Cardiac muscle cell (in vitro differentiated cells and primary cell): ENCODE measurements at regions not wholly inside any gene's neighbourhood (a gene's known extent, or its start where the extent isn't known, plus 50 kb on each side); places are given as distances from the start of the nearest gene placed in this dataset.

Source experiments
- DNase-seq, 2 donors: peaks; one replicate each; pipeline versions ENCODE4 v3.0.0 to v3.0.0-alpha.2; 2010 to 2017; ENCODE audit warnings: low read depth in 1 of 2, low spot score in 1 of 2
- H3K27ac ChIP-seq: fragments of 200-600 bp; sonication (generic); 2 replicates; pipeline ENCODE4 v1.5.1; 2016
- H3K27me3 ChIP-seq: fragments of 200-600 bp; sonication (generic); 2 replicates; pipeline ENCODE4 v1.6.0; 2016; ENCODE audit warnings: control low read depth
- H3K36me3 ChIP-seq: fragments of 200-600 bp; sonication (generic); 2 replicates; pipeline ENCODE4 v1.5.1; 2016; ENCODE audit warnings: control low read depth
- H3K4me1 ChIP-seq: fragments of 200-600 bp; sonication (generic); 2 replicates; pipeline ENCODE4 v1.8.1; 2017; ENCODE audit warnings: low read depth, mild to moderate bottlenecking, mixed run types
- H3K4me3 ChIP-seq: fragments of 200-600 bp; sonication (generic); 2 replicates; pipeline ENCODE4 v1.5.1; 2016; ENCODE audit warnings: mild to moderate bottlenecking
- H3K9me3 ChIP-seq: fragments of 200-600 bp; sonication (generic); 2 replicates; pipeline ENCODE4 v1.5.1; 2017; ENCODE audit warnings: low read depth, mild to moderate bottlenecking, control low read depth
- TF ChIP-seq, protein P1 (sequence below): IDR thresholded peaks from 2 replicates; pipeline ENCODE4 v1.5.1; 2012; ENCODE audit warnings: low read depth, mild to moderate bottlenecking, low read length

DNA sequence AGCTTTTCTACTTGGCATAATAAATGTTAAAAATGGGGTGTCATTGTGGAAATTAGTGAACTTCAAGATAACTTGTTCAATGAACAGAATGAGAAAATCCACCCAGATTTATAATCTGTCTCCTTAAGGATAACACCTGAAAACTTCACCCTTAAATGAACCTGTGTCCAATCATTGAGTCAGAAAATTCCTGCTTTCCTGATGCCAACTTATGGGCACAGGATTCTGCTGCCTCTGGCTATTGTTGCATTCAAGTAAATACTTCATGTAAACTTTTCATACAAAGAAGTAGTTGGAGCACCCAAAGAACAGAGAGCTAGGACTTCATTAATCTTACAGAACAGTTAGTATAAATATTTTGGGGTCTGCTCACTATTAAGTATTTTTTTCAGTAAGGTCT lies 98.9 kb upstream of the PLEKHA5 start:
- H3K9me3 ChIP-seq = no peaks in the 10 kb centered on the region
- H3K36me3 ChIP-seq = no peaks in the 10 kb centered on the region
- H3K4me3 ChIP-seq = no peak overlapping the region
- DNase-seq = no peak
- H3K27me3 ChIP-seq = no peaks in the 10 kb centered on the region
- no peaks in the 10 kb centered on the region for H3K4me1 ChIP-seq
- TF ChIP-seq, protein P1, sequence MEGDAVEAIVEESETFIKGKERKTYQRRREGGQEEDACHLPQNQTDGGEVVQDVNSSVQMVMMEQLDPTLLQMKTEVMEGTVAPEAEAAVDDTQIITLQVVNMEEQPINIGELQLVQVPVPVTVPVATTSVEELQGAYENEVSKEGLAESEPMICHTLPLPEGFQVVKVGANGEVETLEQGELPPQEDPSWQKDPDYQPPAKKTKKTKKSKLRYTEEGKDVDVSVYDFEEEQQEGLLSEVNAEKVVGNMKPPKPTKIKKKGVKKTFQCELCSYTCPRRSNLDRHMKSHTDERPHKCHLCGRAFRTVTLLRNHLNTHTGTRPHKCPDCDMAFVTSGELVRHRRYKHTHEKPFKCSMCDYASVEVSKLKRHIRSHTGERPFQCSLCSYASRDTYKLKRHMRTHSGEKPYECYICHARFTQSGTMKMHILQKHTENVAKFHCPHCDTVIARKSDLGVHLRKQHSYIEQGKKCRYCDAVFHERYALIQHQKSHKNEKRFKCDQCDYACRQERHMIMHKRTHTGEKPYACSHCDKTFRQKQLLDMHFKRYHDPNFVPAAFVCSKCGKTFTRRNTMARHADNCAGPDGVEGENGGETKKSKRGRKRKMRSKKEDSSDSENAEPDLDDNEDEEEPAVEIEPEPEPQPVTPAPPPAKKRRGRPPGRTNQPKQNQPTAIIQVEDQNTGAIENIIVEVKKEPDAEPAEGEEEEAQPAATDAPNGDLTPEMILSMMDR = no peak
- H3K27ac ChIP-seq = no peak overlapping the region

DNA sequence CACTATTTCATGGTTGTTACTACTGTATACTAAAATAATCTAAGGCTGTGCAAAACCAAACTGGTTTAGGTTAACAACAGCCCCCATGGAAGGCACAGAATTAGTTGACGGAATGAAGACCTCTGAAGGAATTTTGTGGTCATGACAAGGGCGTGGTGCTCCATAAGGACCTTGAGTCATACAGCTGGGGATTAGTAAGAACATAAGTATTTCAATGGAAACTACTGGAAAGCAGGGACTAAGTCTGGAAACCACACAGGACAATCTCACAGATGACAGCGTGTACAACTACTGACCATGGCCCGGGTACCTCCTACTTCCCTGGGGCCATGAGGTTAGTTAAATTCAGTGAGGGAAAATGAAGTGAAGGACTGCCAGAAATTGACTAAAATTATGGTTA lies 98.5 kb upstream of the PLEKHA5 start:
- Histone ChIP-seq H3K9me3 (no peaks in the 10 kb centered on the region), H3K27ac (no peak overlapping the region), H3K27me3 (no peaks in the 10 kb centered on the region), H3K36me3 (no peaks in the 10 kb centered on the region), H3K4me1 (no peaks in the 10 kb centered on the region), H3K4me3 (no peak overlapping the region)
- TF ChIP-seq, protein P1 = no peak
- DNase-seq = peak in 1 of 2 donors; percentile 77

DNA sequence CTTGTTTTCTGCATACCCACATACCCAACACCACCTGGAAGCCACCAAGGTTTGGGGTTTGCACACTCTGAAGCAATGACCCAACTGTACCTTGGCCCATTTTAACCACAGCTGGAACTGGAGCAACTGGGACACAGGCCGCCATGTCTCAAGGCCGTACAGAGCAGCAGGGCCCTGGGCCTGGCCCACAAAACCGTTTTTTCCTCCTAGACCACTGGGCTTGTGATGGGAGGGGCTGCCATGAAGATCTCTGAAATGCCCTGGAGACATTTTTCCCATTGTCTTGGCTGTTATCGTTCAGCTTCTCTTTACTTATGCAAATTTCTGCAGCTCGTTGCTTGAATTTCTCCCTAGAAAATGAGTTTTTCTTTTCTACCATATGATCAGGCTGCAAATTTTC lies 96.7 kb upstream of the PLEKHA5 start:
- no peak overlapping the region for H3K4me3 ChIP-seq
- H3K27me3 ChIP-seq = no peaks in the 10 kb centered on the region
- peaks cover 17% of the 10 kb centered on the region for H3K4me1 ChIP-seq
- H3K36me3 ChIP-seq = no peaks in the 10 kb centered on the region
- no peak overlapping the region for H3K27ac ChIP-seq
- DNase-seq = no peak
- no peaks in the 10 kb centered on the region for H3K9me3 ChIP-seq
- TF ChIP-seq, protein P1 = no peak

DNA sequence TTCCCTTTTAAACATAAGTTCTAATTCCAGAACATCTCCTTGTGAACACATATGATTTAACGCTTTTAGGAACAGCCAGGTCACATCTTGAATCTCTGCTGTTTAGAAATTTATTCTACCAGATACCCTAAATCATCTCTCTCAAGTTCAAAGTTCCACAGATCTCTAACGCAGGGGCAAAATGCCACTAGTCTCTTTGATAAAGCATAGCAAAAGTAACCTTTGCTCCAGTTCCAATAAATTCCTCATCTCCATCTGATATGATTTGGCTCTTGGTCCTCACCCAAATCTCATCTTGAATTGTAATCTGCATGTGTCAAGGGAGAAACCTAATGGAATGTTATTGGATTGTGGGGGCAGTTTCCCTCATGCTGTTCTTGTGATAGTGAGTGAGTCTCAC lies 96.3 kb upstream of the PLEKHA5 start:
- H3K9me3 ChIP-seq = no peaks in the 10 kb centered on the region
- no peaks in the 10 kb centered on the region for H3K27me3 ChIP-seq
- no peak overlapping the region for H3K4me3 ChIP-seq
- no peaks in the 10 kb centered on the region for H3K36me3 ChIP-seq
- no peak overlapping the region for H3K27ac ChIP-seq
- DNase-seq = no peak
- peaks cover 17% of the 10 kb centered on the region for H3K4me1 ChIP-seq
- TF ChIP-seq, protein P1 = no peak

DNA sequence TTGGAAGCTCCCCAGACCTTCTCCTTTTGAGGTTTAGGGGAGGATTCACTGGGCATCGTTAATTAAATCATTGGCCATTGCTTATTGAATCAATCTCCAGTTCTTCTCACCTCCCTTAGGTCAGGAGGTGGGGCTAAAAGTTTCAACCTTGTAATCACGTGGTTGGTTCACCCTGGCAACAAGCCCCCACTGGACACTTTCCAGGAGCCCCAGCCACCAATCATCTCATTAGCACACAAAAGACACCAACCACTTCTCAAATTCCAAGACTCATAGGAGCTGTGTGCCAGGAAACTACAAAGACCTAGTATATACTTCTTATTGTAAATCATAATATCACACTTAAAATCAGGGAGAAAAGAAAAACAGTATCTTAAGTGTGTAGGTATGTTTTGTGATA lies 94.6 kb upstream of the PLEKHA5 start:
- no peak for DNase-seq
- Histone ChIP-seq H3K27me3 (no peaks in the 10 kb centered on the region), H3K36me3 (no peaks in the 10 kb centered on the region), H3K4me1 (peaks cover 31% of the 10 kb centered on the region), H3K9me3 (no peaks in the 10 kb centered on the region), H3K27ac (no peak overlapping the region), H3K4me3 (no peak overlapping the region)
- TF ChIP-seq, protein P1 = no peak

DNA sequence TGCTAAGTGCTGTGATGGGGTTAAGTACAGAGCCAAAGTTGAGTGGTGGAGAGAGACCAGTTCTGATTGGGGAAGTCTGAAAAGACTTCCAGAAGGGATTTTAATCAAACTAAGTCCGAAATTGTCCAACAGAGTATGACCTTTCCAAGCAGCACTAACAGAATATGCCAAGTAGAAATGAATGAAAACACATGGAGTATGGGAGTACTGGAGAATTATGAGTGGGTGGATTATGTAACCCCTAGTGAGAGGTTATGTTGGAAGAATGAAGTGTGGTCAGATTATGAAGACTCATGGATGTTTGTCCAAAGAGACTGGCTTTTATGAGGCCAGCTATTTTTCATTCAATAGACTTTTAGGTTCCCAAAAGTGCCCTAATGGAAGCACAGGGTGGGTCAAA lies 94.0 kb upstream of the PLEKHA5 start:
- Histone ChIP-seq H3K27ac (no peak overlapping the region), H3K4me3 (no peak overlapping the region), H3K9me3 (no peaks in the 10 kb centered on the region), H3K36me3 (no peaks in the 10 kb centered on the region), H3K27me3 (no peaks in the 10 kb centered on the region), H3K4me1 (peaks cover 36% of the 10 kb centered on the region)
- TF ChIP-seq, protein P1 = no peak
- peak in 1 of 2 donors; percentile 88 for DNase-seq
